Right renal cortex interstitium (tissue), 3 donors: ENCODE measurements at regions not wholly inside any gene's neighbourhood (a gene's known extent, or its start where the extent isn't known, plus 50 kb on each side); places are given as distances from the start of the nearest gene placed in this dataset.

Experiments
- DNase-seq, 3 donors: peaks; one replicate each; pipeline ENCODE4 v3.0.0-alpha.2; 2013; ENCODE audit warnings: low read depth in 3 of 3, low spot score in 2 of 3

DNA sequence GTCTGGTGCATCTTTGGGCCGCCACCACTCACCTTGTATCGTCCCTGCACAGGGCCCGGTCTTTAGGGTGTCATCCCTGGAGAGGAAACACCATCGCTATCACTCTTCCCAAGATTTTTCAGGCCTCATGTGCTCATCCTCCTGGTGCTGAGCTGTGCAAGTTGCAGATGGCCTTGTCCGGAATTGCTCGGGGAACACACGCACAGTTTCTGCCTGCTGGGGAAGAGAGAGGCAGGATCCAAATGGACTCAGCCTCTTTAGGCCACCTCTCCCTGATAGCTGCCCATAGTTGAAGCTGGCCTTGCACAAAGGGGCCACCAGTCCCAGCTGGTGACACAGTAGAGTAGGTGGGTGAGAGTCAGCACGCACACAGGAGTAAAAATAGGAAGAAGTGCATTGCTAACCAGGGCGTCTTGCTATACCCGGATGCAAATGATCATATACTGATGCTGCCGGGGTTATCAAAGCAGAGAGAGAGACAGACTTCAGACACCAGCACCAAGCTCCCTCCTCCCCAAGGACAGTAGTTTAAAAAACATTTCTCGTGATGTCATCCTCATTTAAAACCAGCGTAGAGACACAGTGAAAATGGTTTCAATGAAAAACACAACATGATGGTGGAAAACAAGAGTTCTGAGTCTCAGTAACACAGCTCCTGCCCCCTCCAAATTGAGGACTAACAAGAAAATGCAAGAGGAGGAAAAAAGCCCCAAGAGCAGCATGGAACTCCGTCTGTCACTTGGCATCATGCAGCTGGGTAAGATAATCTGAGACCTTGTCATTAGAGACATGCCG lies 147.5 kb upstream of the NCK2 start:
- DNase-seq = no peak

DNA sequence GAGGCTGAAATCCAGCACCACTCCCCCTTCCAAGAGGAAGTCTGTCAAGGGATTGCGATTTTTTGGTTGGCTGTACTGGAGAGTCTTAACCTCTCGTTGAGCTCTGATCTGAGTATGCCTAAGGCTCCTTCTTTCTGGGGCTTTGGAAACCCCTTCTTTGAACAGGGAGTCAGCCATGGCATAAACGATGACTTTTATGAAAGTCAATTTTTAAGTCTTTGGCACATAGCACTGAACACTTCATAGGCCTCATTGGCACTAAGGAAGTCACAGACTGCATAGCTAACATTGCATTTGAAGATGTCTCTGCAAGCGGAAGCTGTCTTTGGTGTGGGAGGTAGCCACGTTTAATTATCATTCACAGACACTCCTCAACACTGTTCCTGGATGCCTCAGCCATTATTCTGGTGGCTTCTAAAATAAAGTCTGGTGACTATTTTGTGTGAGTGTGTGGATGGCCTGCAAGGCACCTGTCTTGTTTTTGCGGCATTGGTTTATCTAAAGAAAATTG lies 148.2 kb upstream of the NCK2 start:
- DNase-seq = no peak

DNA sequence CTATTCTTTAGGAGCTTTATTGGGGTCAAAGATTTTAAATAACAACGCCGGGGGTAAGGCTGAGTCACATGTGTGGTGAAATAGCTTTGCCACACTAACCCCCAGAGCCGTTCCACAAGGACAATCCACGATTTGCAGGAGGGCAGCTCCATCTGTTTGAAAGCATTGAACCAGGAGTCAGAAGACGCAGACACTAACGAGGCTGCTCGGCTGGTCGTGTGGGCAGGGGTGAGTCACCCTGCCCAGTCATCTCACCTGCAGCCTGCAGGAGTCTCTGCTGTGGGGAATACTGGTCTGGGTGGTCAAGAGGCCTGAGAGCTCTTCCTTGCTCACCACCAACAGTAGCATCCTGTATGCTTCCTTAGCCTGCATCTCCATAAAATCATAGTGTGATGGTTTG lies 149.2 kb upstream of the NCK2 start:
- DNase-seq = no peak

DNA sequence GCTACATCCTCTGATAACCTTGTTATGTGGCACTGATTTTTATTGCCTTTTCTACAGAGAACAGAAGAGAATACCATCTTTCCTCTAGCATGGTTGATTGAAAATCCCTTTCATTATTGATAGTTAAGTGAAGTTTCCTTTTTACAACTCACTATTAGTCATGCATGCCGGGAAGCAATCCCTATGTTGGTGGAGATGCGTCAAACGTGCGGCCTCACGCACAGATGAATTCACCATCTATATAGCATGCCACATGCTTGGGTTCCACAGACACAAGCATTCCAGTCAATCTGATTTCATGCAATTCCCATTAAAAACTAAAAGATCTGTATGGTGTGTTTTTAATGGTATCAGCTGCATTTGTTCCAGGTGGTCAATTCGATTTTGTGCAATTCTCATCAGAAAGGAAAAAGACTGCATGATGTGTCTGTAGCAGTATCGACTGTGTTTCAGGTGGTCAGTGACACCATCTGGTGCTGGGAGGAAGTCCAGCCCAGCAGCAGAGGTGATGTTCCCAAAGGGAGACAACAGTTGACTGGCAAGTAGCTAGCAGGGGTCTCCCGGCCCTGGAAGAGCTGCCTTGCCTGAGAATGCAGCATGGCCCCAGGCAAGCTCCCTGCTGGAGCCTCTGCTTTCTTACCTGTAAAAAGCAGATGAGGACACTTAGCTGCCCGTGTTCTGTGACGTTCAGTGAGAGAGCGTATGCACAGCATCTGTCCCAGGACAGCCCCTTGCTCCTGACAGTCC lies 151.3 kb upstream of the NCK2 start:
- DNase-seq = no peak

DNA sequence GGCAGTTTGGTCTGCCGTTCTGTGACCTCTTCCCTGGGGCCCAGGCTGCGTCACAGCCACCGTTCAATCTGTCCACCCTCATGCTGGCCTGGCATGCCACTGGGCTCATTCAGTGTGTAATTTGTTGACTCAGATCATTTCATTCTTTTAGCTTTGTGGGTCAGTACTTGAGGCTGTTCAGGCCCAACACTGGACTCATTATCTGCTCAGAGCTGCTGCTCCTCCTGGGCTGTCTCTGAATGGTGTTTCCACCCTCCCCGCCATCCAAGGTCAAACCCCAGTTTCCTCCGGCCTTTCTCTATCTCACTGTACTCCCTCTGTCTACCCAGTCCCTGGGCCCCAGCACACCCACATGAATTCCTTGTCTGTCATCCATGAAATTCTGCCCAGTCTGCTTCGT lies 152.4 kb upstream of the NCK2 start:
- DNase-seq = no peak

DNA sequence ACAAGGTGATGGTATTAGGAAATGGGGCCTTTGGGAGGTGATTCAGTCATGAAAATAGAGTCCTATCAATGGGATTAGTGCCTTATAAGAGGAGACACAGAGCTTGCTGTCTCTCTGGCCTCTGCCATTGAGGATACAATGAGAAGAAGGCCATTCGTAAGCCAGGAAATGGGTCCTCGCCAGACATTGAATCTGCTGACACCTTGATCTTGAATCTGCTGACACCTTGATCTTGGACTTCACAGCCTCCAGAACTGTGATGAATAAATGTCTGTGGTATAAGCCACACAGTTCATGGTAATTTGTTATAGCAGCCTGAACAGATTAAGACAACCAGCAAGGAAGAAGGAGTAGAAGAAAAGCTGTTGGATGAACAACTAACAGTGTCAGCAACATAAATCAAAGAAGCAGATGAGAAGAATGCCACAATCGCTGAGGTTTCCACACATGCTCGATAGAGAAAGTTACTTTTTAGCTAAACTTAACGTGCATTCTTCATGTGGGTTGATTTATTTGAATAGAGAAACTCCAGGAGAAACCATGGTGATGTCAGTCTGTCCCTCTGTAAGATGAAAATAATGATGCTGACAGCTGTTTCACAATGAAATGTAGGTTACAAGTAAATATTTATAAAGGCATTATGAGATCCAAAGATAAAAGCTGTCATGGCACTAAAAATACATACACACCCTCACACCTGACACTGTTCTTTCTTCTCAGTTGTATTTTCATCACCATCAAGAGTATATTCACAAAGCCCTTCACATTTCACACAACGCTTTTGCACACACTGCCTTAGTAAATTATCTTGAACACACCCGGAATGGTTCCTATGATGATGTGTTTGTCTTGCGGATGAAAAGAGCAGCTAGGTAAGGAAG lies 153.7 kb upstream of the NCK2 start:
- DNase-seq = no peak

DNA sequence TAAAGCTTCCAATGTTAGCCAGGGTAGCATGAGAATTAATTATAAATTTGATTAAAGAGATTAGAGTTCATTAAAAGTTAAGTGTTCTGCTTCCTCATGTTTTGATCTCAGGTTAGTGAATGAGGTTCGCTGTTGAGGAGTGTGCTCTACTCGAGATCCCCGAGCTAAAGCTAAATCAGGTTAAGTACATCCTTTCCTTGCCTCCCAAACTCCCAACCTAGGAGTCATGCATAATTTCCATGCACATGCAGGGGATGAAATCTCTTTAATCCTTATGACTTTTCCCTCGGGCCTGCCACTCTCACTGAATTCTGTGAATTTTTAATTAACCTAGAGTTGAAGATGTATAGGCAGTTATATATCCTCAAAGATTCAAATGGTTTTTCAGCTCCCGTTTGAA lies 156.1 kb upstream of the NCK2 start:
- no peak for DNase-seq

DNA sequence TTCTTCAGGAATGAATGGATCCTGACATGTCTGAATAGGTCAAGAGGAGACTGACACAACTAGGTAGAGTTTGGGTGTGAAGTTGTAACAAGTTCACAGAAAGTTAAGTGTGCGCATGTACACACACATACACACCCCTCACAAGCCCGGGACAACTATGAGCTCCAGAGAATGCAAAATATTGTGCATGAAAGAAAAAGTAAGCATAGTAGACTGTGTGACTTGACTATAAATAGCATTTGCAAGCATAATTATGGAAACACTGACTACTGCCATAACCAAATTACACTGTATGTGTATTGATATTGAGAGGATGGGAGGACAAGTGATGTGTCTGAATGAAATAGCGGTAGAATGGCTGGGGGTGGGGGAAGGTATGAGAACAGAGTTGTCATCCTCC lies 157.1 kb upstream of the NCK2 start:
- DNase-seq = no peak

DNA sequence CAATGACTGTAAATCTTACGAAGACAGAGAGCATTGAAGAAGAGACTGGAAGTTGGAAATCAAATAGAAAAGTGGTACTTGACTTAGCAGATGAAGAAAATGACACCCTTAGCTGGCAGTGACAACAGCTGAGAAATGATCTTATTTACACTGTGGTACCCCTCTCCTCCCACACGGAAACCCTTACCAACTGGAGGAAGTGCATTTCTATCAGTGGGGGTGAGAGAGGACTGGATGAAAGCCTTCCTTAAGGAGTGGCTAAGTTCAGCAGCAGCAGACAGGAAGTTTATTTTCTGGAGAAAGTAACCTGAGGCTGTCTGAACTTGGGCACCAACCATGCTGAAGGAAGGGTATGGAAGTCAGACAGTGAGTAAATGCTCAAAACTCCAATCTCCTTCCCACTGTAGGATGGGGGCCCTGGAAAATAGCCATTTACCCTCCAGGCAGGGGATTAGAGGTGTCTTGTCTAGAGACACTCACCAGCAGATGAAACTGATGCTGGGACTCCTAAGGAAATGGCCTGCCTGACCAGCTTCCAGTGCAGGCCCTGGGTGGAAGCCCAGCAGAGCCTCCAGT lies 160.2 kb upstream of the NCK2 start:
- no peak for DNase-seq

DNA sequence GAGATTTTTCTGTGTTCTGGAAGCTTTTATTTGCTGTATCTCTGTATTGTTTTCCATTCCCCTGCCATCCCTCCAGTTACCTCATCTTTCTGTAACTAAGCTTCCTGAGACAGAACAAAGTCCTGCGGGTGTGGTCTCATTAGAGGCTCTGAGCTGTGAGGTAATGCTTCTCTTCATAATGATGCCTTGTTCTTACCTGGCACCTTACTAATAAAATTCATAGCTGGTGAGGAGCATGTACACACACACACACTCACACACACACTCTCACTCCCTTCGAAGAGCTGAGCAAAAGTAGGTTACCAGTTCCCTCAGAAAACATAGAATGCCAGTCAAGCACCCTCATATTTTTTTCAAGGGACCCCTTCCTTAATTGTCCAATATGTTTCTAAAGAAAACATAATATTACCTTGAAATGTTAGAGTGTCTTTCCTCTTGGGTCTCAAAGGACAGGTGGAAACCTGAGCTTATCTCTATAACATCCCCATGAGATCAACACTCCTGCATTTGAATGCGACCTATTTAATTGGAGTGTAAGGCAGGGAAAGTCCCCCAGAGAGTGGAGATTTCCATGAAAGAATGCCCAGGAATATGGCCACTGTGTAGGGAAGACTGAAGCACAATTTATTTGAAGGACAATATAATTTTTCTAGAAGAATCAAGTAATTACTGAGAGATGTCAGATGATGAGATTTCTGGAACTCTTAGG lies 161.6 kb upstream of the NCK2 start:
- DNase-seq = no peak

DNA sequence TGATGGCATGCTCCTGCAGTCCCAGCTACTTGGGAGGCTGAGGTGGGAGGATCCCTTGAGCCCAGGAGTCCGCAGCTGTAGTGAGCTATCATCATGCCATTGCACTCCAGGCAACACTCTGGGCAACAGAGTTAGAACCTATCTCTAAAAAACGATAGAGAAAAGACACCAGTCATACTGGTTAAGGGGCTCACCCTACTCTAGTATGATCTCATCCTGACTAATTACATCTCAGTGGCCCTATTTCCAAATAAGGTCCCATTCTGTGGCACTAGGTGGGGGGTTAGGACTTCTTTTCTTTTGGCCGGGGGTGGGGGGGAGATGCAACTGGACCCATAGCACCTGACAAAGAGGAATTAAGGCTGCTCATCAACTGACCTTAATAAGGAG lies 163.2 kb upstream of the NCK2 start:
- no peak for DNase-seq

DNA sequence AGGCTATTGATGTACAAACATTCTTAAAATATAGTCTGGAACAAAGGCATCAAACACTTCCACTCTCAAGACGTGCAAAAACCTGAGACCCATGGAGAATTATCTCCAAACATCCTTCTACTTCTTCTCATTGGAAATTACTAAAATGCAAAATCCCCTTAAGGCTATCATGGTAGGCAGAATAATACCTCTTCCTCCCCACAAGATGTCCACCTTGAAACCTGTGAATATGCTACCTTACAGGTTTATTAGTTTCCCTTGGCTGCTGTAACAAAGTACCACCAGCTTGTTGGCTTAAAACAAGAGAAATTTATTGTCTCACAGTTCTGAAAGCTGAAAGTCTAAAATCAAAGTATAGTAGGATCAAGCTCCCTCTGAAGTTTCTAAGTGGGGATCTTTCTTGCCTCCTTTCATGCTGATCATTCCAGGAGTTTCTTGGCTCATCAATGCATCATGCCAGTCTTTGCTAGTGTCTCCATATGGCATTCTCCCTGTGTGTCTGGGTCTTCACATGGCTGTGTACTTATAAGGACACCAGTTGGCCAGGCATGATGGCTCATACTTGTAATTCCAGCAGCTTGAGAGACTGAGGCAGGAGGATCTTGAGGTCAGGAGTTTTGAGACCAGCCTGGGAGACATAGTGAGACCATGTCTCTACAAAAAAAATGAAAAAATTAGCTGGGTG lies 163.7 kb upstream of the NCK2 start:
- DNase-seq = no peak

DNA sequence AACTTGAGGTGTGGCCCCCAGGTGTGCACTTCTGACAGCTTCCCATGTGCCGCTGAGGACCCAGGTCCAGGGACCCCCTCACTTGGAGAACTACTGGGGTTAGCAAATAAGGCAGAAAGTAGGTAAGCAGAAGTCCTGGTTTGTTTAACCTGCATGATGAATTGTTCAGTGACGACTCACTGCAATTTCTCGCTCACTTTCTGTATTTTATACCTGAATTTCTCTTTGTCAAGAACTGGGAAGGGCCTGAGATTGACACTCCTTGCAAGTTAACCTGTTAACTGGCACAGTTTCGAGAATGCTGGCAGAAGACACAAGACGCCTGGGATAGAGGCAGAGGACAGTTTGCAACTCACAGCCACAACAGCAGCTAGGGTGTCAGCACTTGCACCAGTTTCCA lies 164.5 kb upstream of the NCK2 start:
- DNase-seq = no peak

DNA sequence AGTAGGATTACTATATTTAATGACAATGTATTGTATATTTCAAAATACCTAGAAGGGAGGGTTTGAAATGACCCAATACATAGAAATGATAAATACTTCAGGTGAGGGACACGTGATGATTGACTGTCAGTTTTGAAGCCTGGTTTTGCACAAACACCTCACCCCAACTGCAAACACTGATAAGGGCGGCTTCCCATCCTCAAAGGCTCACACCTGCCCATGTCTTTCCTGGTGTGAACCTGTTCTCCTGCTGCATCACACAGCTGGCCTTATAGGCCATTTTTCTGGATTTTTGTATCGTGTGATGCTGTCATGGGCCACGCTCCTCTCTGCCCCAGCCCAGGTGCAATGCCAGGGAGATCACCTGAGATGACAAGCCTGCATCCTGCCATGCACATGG lies 166.5 kb upstream of the NCK2 start:
- DNase-seq = no peak

DNA sequence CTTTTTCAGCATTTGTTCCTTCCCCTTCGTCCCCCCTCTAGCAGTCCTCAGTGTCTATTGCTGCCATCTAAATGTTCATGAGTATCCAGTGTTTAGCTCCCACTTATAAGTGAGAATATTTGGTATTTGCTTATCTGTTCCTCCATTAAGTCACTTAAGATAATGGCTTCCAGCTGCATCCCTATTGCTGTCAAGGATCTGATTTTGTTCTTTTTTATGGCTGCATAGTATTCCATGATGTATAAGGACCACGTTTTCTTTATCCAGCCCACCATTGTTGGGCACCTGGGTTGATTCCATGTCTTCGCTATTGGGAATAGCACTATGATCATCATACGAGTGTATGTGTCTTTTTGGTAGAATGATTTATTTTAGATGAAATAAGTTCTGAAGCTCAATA lies 166.9 kb upstream of the NCK2 start:
- DNase-seq = no peak

DNA sequence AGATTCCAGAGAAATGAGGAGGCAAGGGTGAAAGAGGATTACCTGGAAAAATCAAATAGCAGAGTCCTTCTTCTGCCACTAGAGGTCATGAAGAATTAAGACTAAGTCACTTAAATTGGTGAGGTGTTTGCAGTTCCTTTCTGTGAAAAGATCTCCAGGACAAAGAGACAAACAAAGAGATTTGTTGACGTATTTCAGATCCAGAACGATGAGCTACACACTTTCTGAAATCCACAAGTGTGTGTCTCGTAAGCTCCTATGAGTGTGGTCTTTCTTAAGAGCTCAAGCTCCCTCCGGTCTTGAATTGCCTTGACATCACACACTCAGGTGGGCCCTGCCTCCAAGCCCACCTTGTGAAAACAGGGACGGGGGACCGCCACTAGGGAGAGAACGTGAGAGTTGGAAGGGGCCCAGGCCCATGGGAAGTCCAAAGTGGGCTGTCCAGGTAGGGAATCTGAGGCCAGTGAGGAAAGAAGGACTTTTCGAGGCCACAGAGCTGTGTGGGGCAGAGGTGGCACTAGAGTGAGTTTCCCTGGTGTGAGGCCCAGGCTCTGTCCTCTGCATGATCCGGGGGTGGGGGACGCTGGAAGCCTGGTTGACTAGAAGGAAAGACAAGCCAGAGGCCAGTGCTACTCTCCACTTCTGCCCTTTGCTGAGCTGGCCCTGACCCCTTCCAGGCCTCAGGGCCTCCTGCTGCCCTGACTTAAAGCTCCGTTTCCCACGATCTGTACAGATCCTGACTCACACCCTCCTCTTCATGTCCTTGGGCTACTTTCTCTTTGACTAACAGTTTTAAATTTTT lies 168.1 kb upstream of the NCK2 start:
- DNase-seq = no peak

DNA sequence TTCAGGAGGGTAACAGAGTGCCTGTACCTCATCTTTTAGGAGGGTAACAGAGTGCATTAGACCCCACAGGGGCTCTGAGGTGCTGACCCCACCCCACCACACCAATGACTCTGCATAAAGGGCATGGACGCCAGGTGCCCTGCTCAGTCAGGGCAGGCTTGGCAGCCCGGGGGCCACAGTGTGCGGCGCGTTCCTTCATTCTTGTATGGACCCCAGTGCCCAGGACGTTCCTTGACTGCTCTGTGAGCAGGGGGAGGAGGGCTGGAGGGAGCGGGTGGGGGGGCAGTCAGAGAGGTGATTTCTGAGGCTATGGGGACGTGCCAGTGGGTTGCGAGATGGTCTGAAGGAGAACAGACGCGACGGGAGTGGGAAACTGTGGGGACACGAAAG lies 168.7 kb upstream of the NCK2 start:
- no peak for DNase-seq

DNA sequence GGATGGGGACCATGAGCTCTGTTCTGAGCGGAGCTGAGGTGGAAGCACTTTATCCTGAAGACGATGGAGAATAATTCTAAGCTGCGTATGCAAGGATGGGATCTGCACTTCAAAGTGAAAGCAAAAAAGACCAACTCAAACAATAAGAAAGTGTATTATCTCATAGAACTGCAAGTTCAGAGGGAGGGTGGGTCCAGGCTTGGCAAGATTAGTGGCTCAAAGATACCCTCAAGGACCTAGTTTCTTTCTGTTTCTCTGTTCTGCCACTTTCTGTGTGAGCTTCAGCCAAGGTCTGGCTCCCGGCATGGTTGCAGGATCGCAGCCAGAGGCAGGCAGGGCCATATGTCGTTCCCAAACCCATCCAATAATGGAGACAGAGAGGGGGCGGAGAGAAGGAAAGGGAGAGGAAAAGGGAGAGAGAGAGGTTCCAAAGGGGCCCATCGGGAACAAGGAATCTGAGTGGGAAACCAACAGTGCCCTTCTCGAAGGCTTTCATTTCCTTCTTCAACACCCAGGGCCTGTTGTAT lies 169.2 kb upstream of the NCK2 start:
- DNase-seq = no peak
